ENCODE measurements at regions not wholly inside any gene's neighbourhood (a gene's known extent, or its start where the extent isn't known, plus 50 kb on each side); places are given as distances from the start of the nearest gene placed in this dataset.
"Not testable (repeated sequence)": the region's sequence is repeated elsewhere in the genome, so short reads cannot be mapped to it uniquely, and the experiment has no call there.

DNA sequence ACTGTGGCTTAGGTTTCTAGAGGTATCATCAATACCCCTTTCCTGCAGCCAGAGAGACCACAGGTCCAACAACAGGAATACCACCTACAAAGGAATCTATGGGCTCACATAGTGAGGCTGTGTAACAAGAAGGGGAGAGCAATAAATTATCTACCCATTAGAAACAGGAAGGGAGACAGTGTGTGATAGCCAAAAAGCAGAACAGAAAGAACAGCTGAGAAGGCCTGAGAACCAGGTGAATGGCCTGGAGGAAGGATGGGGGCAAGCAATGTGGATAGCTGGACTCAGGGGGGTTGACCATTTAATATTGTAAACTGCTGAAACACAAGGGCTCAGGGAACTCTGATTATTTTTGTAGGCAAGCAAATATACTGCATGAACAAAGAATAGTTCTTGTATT, 628.2 kb downstream of the COL12A1 start:
- DNase-seq (ENCODE audit: low spot score) (no peak), ATAC-seq (no peak)
- intact Hi-C loops (cut with DNase I): no loop called here

DNA sequence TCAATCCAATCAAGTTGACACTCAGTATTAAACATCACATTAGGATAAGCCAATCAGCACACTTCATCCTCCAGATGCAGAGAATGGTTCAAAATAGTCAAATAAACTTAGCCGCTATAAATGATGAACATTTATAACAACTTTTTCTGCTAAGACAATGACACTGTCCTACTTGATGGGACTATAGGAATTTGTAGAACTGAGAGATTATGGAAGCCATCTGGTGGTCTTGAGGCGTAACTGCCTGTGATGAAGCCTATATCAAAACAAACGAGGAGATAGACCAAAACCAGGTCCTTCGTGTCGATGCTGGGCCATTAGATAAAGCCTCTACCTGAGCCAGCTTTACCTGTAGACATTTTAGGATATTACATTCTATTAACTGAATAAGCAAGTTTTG, 631.1 kb downstream of the COL12A1 start:
- no peak for ATAC-seq
- intact Hi-C loops (cut with DNase I): no loop called here
- DNase-seq (ENCODE audit: low spot score): no peak

DNA sequence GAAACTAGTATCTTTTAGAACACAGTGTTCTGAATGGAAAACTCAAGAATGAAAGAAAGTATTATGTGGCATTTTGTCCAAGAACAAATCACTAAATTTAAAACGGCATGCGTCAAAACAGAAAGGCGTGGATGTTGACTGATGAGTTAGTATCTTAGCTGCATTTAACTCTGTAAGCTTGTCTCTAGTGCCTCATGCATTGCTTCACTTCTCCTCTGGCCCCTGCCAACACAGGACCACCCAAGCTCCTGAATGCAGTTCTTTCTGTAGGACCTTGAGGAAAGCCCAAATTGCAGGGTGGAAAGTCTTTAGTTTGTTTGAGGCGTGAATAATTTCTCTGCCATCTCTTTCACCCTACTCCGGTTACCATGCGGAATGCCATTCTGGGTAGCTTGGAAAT, 632.2 kb downstream of the COL12A1 start:
- intact Hi-C loops (cut with DNase I): no loop called here
- ATAC-seq (peak; percentile 71), DNase-seq (ENCODE audit: low spot score) (no peak)

DNA sequence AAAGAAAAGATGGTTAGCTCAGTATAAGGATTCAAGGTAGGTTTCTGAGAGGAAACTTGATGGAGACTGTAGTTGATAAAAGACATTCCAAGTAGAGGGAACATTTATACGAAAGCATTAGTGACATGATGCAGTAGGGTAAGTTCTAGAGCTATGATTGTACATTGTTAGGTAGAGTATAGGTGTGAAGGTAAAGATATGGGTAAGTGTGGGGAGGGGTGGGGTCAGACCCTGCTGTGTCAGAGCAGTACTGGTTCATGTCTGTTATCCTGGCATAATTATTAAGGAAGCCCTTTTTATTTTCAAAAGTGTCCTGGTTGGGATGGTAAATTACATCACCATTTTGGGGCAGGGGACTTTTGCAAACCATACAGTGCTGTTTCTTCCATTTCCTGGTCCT, 635.8 kb downstream of the COL12A1 start:
- ATAC-seq: no peak
- intact Hi-C loops (cut with DNase I): no loop called here
- no peak for DNase-seq (ENCODE audit: low spot score)

DNA sequence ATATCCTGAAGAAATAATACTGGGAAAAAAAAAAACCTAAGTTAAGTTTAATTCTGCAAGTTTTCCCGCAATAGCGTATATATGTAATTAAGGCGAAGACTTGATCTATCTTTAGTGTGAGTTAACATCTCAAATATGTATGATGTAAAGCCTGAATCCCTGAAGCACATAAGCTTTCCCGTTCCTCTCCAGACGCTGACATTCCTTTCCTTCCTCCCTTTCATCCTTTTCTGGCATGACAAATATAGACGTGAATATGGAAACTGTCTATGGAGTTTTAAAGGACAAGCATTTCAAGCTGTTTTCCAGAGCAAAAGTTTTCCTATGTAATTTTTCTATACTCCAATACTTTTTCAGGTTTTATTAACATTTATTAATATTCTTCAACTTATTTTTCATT, 637.0 kb downstream of the COL12A1 start:
- ATAC-seq (no peak), DNase-seq (ENCODE audit: low spot score) (no peak)
- intact Hi-C loops (cut with DNase I): no loop called here

DNA sequence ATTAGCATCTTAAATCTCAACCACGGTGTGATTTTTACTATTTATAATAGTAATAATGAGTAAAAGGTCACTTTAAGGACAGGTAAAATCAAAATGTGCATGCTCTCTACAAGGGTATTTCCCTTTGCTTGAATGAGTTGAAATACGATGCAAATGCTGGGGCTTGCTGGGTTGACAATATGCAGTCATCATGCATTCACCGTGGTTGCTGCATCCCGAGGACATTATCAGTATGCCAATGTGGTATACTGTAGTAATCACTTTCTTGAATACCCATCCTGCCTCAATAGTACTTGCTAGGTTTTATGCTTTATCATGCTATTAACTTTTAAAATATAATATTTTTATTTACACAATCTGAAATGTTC, 637.9 kb downstream of the COL12A1 start:
- ATAC-seq; DNase-seq (ENCODE audit: low spot score); intact Hi-C loops (cut with DNase I): not testable (repeated sequence)

DNA sequence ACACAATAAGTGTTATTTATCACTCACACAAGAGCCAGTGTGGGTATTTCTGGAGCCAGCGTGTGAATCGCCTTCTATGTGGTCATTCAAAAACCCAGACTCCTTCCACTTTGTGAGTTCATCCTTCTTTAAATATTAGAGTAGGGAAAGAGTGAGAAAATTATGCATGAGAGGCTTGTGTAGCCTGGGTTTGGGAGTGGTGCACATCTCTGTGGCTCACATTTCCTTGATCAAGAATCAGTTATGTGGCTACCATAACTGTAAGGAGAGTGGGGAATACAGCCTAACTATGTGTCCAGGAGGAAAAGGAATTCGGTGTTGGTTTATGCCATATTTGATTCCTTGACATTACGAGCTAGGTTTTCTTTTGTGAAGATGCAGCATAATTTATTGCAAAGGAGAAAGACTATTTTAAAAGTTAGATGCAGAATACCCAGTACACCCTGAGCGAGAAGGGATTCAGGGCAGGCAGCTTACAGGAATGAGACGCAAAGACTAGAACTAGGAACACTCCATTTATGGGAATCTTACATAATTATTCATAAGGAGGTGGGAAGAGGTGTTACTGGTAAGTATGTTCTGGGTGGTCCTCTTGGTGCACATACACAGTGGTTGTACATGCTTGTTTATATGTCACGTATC, 638.5 kb downstream of the COL12A1 start:
- intact Hi-C loops (cut with DNase I): no loop called here

DNA sequence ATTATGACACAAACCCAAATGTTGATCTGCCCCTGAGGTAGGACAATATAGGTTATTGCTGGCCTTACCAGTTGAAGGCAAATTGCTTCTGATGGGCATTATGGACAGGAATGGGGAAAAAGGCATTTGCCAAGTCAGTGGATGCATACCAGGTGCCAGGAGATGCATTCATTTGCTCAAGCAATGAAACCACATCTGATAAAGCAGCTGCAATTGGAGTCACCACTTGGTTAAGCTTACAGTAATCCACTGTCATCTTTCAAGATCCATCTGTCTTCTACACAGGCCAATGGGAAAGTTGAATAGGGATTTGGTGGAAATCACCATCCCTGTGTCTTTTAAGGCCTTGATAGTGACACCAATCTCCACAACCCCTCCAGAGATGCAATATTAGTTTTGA, 648.6 kb downstream of the COL12A1 start:
- DNase-seq (ENCODE audit: low spot score) (no peak), ATAC-seq (no peak)
- intact Hi-C loops (cut with DNase I): no loop called here

More for the DNA sequence above, 638.5 kb downstream of the COL12A1 start:
- ATAC-seq (no peak), DNase-seq (ENCODE audit: low spot score) (no peak)

DNA sequence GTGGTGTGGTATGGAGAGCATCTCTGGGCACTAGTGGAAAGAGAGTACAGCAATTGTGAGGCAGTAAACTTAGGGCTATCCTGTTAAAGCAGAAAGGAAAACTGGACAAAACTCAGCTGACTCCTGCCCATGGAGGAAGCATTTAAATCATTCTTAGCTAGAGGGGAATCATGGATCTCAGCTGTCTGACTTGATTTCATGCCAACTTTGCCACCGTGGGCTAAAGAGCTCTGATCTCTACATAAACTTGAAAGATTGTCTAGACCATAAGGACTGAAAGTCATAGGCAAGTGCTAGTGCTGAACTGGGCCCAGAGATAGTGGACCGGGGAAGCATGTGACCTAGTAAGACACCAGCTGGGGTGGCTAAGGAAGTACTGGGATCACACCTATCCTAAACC, 651.8 kb downstream of the COL12A1 start:
- intact Hi-C loops (cut with DNase I): no loop called here
- ATAC-seq (no peak), DNase-seq (ENCODE audit: low spot score) (no peak)

DNA sequence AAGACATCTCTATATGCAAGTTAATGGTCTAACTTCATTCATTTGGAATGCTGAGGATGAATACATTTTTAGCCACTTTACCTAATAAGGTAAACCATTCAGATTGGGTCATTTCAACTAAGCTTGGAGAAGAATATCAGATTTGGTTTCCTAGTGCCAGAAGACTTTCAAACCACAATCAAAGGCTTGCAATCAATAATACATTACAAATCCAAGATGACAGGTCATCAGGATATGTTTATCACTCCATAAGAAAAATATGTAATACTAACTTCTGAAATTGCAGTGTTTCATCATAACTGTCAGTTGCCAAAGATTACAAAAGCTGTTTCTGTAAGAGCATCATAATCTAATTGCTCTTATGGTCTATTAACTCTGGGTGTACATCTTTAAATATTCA, 654.0 kb downstream of the COL12A1 start:
- intact Hi-C loops (cut with DNase I): no loop called here
- ATAC-seq (no peak), DNase-seq (ENCODE audit: low spot score) (no peak)

DNA sequence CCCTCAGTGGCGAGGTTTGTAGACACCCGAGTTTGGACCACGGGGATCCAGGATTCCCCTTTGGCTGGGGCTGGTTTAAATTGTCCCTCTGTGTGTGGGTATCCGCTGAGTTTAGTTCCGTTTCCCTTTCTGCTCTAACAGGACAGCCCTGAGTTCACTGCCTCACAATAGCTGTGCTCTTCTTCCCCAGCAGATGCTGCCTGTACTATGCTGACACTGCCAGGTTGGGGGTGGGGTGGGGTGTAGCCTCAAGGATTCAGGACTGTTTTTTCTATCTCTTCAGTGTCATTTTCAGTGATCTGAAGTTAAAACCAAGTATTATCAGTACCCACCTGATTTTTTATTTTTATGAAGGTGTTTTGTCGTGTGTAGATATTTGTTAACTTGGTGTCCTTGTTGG, 655.0 kb downstream of the COL12A1 start:
- no peak for DNase-seq (ENCODE audit: low spot score)
- intact Hi-C loops (cut with DNase I): no loop called here
- ATAC-seq: no peak

DNA sequence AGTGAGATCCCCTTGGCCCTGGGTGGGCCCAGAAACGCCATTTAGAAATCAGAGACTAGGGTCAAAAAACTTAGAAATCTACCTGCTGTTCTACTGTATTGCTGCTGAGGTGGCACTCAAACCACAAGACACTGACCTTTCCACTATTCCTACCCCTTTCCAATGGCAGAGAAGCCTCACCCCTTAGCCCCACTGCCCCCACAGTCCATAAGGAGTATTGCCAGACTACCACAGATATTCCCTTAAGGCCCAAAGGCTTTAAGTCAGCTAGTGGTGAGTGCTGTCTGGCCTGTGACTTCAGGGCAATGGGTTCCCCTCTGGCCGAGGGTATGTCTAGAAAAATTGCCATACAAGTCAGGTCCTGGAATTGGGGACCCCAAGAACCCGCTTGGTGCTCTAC, 656.1 kb downstream of the COL12A1 start:
- no peak for DNase-seq (ENCODE audit: low spot score)
- intact Hi-C loops (cut with DNase I): no loop called here
- no peak for ATAC-seq

DNA sequence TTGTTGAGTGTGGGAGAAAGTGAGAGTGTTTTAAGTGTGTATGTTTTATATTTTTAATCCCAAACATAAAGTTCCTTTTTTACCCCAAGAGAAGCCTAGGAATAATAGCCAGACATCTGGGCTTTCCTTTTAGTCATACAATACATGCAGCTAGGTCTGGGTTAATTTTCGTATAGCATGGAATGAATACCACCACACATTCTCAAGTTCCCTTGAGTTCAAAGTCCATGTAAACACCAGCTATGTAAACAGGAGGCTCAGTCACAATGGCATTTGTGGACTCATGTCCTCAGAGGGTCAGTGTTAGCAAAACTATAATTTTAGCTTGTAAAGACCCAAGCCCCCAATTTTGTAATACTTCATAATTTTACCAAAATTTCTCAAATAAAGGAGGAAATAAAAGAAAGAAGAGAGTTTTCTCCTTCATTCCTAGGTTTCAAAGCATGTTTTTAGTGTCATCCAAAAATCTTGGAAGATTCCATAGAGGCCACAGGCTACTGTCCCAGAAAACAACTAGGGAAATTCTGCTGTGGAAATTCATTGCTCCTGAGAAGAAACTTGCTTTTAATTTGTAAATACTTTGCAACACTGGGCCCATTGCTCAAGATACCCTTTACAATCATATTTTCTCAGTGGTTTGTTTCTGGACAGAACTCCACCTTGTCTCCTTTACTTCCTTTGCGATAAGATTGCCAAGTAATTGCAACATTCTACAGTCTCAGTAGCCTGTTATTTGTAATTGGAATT, 671.2 kb downstream of the COL12A1 start:
- intact Hi-C loops (cut with DNase I): no loop called here
- DNase-seq (ENCODE audit: low spot score) (no peak), ATAC-seq (peak; percentile 93)

DNA sequence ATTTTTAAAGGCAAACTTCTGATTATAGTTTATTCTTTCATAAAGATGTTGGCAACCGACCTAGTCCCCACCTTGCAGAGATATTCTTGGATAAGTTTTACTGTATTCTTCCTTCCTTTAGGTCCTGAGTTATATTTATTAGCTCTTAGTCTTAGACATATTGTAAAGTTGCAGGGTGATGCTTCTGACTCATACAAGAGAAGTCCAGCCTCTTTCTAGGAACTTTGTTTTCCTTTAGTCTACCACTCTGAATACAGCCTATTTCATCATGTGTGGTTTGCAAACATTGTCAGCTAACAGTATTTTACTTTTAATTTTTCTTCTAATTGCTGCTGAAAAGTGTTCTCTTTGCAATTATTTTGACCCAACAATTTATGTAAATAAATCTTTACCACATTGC, 686.7 kb downstream of the COL12A1 start:
- intact Hi-C loops (cut with DNase I): no loop called here
- DNase-seq (ENCODE audit: low spot score): no peak
- ATAC-seq: no peak

DNA sequence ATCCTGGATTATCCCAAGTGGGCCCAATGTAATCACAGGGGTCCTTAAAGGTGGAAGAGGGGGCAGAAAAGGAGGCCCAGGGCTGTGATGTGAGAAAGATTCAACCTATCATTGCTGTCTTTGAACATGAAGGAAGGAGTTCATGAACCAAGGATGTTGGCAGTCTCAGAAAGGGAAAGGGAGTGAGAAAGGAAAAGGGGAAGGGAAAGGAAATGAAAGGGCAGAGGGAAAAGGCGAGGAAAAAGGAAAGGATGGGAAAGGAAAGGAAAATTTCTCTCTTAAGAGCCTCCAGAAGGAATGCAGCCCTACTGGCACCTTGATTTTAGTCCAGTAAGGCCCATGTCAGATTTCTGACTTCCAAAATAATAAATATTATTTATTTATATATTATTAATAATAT, 687.8 kb downstream of the COL12A1 start:
- no peak for ATAC-seq
- intact Hi-C loops (cut with DNase I): no loop called here
- DNase-seq (ENCODE audit: low spot score): no peak

DNA sequence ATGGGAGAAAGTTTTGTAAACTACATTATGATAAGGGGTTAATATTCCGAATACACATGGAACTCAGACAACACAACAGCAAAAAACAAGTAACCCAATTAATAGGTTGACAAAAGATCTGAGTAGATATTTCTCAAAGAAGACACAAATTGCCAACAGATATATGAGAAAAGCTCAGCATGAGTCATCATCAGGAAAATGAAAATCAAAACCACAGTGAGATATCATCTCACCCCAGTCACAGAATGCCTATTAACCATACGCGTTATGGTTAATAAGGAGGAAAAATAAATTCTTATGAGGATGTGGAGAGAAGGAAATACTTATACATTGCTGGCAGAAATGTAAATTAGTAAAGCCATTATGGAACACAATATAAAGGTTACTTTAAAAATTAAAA, 695.0 kb downstream of the COL12A1 start:
- intact Hi-C loops (cut with DNase I): no loop called here
- DNase-seq (ENCODE audit: low spot score): no peak

DNA sequence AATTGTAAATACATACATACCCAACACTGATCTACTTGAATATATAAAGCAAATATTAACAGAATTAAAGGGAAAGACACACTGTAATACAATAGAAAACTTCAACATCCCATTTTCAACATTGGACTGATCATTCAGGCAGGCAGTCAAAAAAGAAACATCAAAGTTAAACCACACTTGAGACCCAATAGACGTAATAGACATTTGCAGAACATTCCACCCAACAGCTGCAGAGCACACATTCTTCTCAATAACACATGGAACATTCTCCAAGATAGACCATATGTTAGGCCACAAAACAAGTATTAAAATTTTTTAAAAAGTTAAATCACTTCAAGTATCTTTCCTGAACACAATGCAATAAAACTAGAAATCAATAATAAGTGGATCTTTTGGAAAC, 698.2 kb downstream of the COL12A1 start:
- no peak for DNase-seq (ENCODE audit: low spot score)
- intact Hi-C loops (cut with DNase I): no loop called here
- ATAC-seq: no peak

More for the DNA sequence above, 695.0 kb downstream of the COL12A1 start:
- ATAC-seq: no peak

DNA sequence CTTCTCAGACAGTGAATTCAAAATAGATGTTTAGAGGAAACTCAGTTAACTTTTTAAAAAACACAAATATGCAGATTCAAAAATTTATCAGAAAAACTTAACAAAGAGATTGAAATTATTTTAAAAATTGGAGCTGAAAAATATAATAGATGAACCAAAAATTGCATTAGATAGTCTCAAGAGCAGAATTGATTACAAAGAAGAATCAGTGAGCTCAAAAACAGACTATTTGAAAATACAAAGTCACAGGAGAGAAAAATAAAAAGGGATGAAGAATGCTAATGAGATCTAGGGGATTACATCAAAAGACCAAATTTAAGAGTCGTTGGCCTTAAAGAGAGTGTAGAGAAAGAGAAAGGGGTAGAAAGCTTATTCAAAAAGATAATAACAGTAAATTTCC, 700.5 kb downstream of the COL12A1 start:
- ATAC-seq (no peak), DNase-seq (ENCODE audit: low spot score) (no peak)
- intact Hi-C loops (cut with DNase I): no loop called here

DNA sequence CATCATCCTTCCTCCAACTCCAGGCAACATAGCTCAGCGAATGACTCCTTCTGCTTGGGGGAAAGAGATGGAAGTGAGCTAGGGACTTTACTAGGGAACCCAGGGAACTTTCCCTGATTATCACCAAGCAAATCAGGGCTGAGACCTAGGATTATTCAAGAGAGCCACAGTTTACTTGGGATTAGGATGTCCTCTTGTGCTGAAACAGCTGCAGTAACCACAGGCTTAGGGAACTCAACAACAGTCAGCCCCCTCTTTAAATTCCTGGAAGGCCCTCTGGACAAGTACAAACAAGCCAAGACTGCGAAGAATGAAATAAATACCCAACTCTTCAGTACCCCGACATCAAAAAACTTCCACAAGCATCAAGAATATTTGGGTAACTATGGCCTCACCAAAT, 700.9 kb downstream of the COL12A1 start:
- DNase-seq (ENCODE audit: low spot score) (no peak), ATAC-seq (no peak)
- intact Hi-C loops (cut with DNase I): no loop called here

DNA sequence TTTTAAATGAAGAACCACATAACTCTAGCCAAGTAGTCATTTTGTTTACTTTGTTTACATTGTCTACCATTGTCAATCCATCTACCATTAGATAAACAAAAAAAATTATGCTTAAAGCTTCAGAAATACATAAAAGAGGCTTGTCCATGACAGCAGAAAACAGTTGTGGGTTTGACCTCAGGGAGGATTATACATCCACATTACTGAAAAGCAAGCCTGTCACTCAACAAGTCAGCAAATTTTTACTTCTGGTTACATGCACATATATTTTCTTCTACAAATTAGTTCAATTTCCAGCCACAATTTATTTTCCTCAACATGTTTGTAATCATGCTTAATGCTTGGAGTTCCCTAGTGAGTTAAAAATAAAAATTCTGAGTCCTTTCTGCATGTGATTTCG, 713.3 kb downstream of the COL12A1 start:
- intact Hi-C loops (cut with DNase I): no loop called here
- DNase-seq (ENCODE audit: low spot score): no peak

DNA sequence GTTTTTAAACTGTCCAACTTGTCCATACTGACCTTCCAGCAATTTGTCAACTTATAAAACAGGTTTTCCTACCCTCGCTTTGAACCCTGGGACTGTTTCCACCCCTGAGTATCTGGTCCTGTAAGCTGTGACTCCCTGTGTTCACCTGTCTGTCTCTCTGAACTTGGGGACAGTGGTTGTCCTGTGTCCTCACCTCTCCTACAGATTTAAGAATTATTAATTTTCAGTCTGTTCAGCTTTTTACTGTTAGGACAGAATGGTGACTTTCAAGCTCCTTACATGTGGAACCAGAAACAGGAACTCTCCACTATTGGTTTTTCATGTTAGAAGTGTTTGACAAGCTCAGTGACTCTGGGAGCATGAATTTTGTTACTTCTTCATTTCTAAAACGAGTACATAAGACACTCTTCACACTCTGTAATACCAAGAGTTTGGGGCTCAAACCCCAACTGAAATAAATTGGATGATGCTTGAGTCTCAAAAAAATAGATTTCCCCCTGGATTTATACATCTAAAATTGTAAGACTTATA, 713.9 kb downstream of the COL12A1 start:
- no peak for ATAC-seq
- DNase-seq (ENCODE audit: low spot score): no peak
- intact Hi-C loops (cut with DNase I): no loop called here

More for the DNA sequence above, 713.3 kb downstream of the COL12A1 start:
- no peak for ATAC-seq

Data from sciatic nerve (tissue), 2 donors.